ENCODE measurements at regions not wholly inside any gene's neighbourhood (a gene's known extent, or its start where the extent isn't known, plus 50 kb on each side); places are given as distances from the start of the nearest gene placed in this dataset.

DNA sequence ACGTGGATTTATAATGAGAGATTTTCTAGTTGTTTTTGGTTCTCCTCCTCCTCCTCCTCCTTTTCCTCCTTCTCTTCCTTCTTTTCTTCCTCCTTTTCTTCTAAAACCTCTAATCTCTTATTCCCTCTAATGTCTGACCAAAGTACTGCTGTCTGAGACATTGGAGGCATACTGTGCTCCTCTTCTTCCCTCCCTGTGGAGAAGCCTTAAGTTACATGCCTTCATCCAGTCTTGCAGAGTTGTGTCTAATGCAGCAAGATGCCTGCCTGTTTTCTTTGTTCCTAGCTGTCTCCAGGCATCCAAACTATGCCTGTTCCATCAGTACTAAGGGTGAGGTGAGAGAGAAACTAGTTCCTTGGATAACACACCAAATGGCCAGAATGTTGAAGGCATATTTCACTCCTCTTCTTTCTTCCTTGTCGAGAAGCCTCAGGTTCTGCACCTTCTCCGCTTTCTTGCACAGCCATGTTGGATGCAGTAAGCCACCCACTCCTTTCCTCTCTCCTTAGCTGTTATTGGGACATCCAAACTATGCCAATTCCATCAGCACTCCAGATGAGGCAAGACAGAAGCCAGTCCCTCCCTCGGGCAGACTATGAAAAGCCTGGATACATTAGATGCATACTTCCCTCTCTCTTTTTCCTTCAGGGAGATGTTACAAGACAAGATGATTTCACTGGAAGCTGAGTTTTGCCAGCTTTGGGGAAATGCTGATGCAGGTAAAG lies 285.7 kb upstream of the TRAM1L1 start:
- H3K27ac ChIP-seq: no peak overlapping the region
- TF ChIP-seq, protein P1, sequence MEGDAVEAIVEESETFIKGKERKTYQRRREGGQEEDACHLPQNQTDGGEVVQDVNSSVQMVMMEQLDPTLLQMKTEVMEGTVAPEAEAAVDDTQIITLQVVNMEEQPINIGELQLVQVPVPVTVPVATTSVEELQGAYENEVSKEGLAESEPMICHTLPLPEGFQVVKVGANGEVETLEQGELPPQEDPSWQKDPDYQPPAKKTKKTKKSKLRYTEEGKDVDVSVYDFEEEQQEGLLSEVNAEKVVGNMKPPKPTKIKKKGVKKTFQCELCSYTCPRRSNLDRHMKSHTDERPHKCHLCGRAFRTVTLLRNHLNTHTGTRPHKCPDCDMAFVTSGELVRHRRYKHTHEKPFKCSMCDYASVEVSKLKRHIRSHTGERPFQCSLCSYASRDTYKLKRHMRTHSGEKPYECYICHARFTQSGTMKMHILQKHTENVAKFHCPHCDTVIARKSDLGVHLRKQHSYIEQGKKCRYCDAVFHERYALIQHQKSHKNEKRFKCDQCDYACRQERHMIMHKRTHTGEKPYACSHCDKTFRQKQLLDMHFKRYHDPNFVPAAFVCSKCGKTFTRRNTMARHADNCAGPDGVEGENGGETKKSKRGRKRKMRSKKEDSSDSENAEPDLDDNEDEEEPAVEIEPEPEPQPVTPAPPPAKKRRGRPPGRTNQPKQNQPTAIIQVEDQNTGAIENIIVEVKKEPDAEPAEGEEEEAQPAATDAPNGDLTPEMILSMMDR (conservative IDR thresholded peaks at IDR 0.05): no peak

DNA sequence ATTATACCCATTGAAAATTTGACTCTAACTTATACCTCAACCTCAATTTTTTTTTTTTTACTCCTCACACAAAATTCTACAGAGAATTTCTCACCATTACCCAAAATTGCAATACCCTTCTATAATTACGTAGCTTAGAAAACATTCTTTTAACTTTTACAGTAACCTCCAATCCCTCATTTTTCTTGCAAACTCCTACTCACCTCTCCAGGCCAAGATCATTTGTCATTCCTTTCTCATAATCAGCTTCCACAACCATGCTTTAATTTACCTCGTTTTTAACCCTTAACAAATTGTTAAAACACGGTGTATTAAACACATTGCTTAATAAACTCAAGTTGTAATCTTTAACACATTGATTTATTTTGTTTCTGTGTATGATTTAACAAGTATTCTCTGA lies 289.7 kb upstream of the TRAM1L1 start:
- no peak overlapping the region for H3K27ac ChIP-seq
- TF ChIP-seq, protein P1 (conservative IDR thresholded peaks at IDR 0.05): no peak

DNA sequence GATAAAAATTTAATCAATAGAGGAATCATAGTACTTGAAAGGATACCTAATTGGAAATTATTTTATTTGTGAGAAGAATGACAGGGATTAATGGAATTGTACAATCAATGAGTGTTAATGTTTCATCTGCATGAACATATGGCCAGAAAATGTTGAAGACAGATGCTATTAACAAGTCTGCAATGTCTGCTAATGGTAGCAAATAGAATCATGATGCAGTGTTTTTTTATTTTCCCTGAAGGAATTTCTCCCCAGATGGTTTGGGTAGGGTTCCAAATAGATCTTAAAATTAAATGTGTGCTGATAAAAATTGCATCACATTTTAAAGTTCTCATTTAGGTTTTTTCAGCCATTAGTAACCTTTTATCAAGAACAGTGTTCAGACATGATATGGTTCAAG lies 291.3 kb upstream of the TRAM1L1 start:
- TF ChIP-seq, protein P1 (conservative IDR thresholded peaks at IDR 0.05): no peak

DNA sequence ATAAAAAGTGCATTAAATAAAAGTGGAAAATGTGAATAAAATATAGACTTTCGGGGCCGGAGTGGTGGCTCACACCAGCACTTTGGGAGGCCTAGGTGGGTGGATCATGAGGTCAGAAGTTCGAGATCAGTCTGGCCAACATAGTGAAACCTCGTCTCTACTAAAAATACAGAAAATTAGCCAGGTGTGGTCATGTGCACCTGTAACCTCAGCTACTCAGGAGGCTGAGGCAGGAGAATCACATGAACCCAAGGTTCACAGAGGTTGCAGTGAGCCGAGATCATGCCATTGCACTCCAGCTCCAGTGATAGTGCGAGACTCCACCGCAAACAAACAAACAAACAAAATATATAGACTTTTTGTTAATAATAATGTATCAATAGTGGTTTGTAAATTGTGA lies 293.6 kb upstream of the TRAM1L1 start:
- no peak overlapping the region for H3K27ac ChIP-seq
- TF ChIP-seq, protein P1 (conservative IDR thresholded peaks at IDR 0.05): no peak

More for the DNA sequence above, 291.3 kb upstream of the TRAM1L1 start:
- H3K27ac ChIP-seq: no peak overlapping the region

DNA sequence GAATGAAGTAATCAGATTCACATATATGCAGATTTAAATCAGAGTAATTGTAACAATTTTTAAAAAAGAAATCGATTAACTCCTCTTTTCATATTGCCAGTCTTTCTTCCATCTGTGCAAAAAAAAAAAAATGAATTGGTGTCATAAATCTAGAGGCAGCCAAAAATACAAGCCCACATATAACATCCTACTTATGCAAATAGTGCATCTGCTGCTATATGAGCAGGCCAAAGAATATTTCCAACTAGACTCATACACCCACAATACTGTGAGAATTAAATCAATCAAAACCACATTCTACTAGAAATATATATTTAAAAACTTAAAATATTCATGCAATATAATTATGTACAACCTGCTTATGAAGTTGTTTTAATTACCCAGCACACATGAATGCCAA lies 298.1 kb upstream of the TRAM1L1 start:
- H3K27ac ChIP-seq: no peak overlapping the region
- TF ChIP-seq, protein P1 (conservative IDR thresholded peaks at IDR 0.05): no peak

DNA sequence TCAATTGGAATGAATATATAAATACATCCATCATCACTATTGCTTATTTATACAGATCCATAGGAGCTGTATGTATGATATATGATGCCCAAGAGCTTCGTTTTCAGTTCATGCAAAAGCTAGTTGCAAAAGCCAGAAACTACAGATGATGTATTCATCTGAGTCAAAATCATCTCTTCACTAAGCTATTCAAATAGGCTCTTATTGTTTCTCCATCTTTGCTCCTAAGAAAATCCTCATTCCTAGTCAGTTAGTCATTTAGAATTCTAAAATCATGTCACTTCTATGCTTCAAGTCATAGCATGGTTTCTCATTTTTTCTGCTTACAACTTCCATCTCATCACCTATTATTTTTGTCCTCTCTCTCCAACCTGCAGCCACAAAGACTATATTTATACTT lies 300.1 kb upstream of the TRAM1L1 start:
- TF ChIP-seq, protein P1 (conservative IDR thresholded peaks at IDR 0.05): no peak

DNA sequence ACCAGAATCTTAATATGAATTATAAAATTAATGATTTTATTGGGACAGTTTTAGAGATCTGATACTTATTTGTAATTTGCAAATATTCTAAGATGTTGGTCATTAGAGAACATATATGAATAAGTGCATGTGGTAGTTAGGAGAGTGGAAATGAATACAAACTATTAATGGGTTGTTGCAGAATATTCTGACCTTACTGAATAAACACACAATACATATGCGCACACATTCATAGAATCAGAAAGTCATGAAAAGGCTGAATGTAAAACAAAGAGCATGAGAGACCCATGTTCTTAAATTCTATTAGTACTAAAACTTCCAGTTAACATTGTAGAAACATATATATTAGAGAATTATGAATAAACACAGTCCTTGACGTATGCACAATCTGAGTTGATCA lies 301.7 kb upstream of the TRAM1L1 start:
- H3K27ac ChIP-seq: no peak overlapping the region
- TF ChIP-seq, protein P1 (conservative IDR thresholded peaks at IDR 0.05): no peak

More for the DNA sequence above, 300.1 kb upstream of the TRAM1L1 start:
- H3K27ac ChIP-seq: no peak overlapping the region
